ENCODE measurements at regions not wholly inside any gene's neighbourhood (a gene's known extent, or its start where the extent isn't known, plus 50 kb on each side); places are given as distances from the start of the nearest gene placed in this dataset.
A peak's percentile ranks its signal among the peaks of the same experiment; 100 is the strongest.

GRCh38 chrX:43559644-43560043, 96.5 kb upstream of the MAOA start:
- Mint-ChIP-seq H3K27ac (no peak overlapping the region), H3K4me1 (no peaks in the 10 kb centered on the region)

DNA sequence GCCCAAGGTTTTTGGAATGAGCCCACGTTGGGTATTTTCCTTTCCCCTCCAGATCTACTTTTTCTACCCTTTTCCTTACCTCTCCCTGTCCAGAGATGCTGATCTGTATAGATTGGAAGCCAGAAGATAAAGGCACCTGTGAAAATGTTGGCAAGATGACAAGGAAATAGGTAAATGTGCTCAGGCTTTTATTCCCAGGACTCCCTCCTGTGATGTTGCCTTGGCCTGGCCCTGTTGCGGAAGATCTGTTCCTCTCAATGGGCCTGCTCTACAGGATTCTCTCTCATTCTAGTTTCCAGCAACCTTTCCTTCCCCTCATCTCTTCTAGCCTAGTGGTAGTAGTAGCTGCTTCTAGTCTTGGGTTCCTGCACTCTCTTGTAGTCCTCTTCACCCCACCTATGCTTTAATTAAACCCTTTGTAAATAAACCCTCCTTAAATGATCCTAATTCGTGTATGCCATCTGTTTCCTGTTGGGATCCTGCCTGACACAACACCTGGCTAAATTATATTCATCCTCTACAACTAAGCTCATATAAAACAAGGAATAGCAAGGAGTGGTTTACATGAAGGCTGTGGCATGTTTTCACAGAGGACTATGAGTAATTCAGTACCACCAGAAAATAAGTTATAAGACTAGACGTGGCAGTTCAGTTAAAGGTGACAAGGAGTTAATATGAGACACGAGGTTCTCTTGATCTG, 95.7 kb upstream of the MAOA start:
- Mint-ChIP-seq H3K4me3 (no peak overlapping the region), H3K27ac (peak overlapping the region; percentile 48), H3K9me3 (no peaks in the 10 kb centered on the region), H3K36me3 (no peaks in the 10 kb centered on the region), H3K4me1 (no peaks in the 10 kb centered on the region)
- DNase-seq (ENCODE audit: low spot score in 2 of 2) (no peak), ATAC-seq (no peak)

More at GRCh38 chrX:43559644-43560043, 96.5 kb upstream of the MAOA start:
- DNase-seq (ENCODE audit: low spot score in 2 of 2): peak; percentile 7 to 52
- no peaks in the 10 kb centered on the region for H3K9me3 Mint-ChIP-seq
- ATAC-seq: no peak
- H3K36me3 Mint-ChIP-seq: no peaks in the 10 kb centered on the region
- H3K4me3 Mint-ChIP-seq: no peak overlapping the region

GRCh38 chrX:43562372-43562771, 93.7 kb upstream of the MAOA start:
- no peaks in the 10 kb centered on the region for H3K4me1 Mint-ChIP-seq
- no peaks in the 10 kb centered on the region for H3K36me3 Mint-ChIP-seq
- no peak overlapping the region for H3K27ac Mint-ChIP-seq
- H3K9me3 Mint-ChIP-seq: no peaks in the 10 kb centered on the region
- DNase-seq (ENCODE audit: low spot score in 2 of 2): no peak
- H3K4me3 Mint-ChIP-seq: no peak overlapping the region
- ATAC-seq: no peak

- Mint-ChIP-seq H3K9me3 (no peaks in the 10 kb centered on the region), H3K4me3 (no peak overlapping the region), H3K36me3 (no peaks in the 10 kb centered on the region), H3K4me1 (no peaks in the 10 kb centered on the region), H3K27ac (no peak overlapping the region)
- DNase-seq (ENCODE audit: low spot score in 2 of 2) (no peak), ATAC-seq (no peak)
Observed at GRCh38 chrX:43564953-43565352, 91.1 kb upstream of the MAOA start.

DNA sequence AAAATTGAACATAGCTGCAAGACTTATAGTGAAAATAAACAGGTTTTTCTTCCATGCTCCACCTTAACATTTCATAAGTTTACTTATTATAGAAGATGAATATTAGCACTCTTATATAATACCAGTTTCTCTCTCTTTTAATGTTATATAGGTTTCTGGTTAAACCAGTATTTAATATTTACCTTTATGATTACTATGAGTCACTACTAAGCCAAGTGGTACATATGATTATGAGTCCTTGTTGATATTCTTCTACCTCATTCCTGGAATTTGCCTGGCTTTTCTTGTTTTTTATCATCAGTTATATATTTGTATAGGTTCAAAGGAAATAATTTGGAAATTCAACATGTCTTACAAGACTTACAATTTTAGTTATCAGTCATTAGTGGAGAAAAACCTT, 89.9 kb upstream of the MAOA start:
- Mint-ChIP-seq H3K36me3 (no peaks in the 10 kb centered on the region), H3K4me1 (no peaks in the 10 kb centered on the region), H3K4me3 (no peak overlapping the region), H3K9me3 (no peaks in the 10 kb centered on the region), H3K27ac (no peak overlapping the region)
- ATAC-seq (no peak), DNase-seq (ENCODE audit: low spot score in 2 of 2) (no peak)

- no peak for ATAC-seq
- no peak overlapping the region for H3K4me3 Mint-ChIP-seq
- H3K36me3 Mint-ChIP-seq: no peaks in the 10 kb centered on the region
- no peak overlapping the region for H3K27ac Mint-ChIP-seq
- H3K9me3 Mint-ChIP-seq: no peaks in the 10 kb centered on the region
- no peak for DNase-seq (ENCODE audit: low spot score in 2 of 2)
- H3K4me1 Mint-ChIP-seq: no peaks in the 10 kb centered on the region
Observed at GRCh38 chrX:43573441-43574015, 82.6 kb upstream of the MAOA start.

- no peak overlapping the region for H3K27ac Mint-ChIP-seq
Observed at GRCh38 chrX:43580621-43581020, 75.5 kb upstream of the MAOA start.

GRCh38 chrX:43581167-43581566, 74.9 kb upstream of the MAOA start:
- ATAC-seq: no peak
- DNase-seq (ENCODE audit: low spot score in 2 of 2): no peak
- Mint-ChIP-seq H3K36me3 (no peaks in the 10 kb centered on the region), H3K9me3 (no peaks in the 10 kb centered on the region), H3K27ac (no peak overlapping the region), H3K4me3 (no peak overlapping the region), H3K4me1 (no peaks in the 10 kb centered on the region)

More at GRCh38 chrX:43580621-43581020, 75.5 kb upstream of the MAOA start:
- Mint-ChIP-seq H3K4me3 (no peak overlapping the region), H3K9me3 (no peaks in the 10 kb centered on the region), H3K4me1 (no peaks in the 10 kb centered on the region), H3K36me3 (no peaks in the 10 kb centered on the region)
- no peak for ATAC-seq
- no peak for DNase-seq (ENCODE audit: low spot score in 2 of 2)

DNA sequence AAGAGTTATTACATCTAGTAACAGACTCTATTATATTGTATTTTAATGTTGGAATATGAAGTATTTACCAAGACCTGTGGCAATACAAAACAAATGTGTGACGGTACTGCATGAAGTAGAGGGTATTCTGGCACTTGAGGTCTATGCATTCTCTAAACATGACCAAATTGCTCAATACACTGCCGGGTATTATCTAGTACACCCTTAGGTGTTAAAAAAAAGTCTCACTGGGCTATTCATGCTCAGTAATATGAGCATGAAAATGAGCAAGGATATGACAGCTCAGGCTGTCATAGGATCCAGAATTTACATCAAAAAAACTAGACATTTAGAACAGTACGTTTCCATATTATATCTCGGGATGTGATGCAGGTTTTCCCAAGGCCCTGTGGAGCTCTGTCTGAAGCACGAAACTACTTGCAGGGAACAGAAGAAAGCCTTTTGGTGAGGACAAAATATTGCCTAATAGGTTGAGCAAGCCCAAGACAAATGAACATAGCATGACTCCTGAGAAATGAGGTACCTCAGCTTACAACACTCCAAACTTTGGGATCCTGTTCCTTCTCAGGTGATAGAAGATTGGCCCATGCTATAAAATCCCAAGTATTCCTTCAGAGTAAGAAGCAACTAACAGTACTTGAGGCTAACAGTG, 74.1 kb upstream of the MAOA start:
- DNase-seq (ENCODE audit: low spot score in 2 of 2) (no peak), ATAC-seq (no peak)
- no peak overlapping the region for H3K4me3 Mint-ChIP-seq
- no peak overlapping the region for H3K27ac Mint-ChIP-seq
- H3K4me1 Mint-ChIP-seq: no peaks in the 10 kb centered on the region
- H3K9me3 Mint-ChIP-seq: no peaks in the 10 kb centered on the region
- no peaks in the 10 kb centered on the region for H3K36me3 Mint-ChIP-seq

DNA sequence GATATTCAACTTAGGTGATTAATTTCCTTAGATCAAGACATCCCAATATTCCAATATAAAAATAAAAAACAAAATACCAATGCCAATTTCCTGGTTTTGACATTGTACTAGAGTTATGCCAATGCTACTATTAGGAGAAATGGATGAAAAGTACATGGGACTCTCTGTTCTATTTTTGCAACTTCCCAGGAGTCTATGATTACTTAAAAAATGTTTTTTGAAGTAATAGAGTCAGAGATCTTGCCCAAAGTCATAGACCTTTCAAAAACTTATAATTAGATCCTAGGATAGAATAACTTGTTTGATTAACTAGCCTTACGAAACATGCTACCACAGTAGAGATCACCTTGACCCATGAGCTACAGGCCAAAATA, 73.6 kb upstream of the MAOA start:
- Mint-ChIP-seq H3K4me3 (no peak overlapping the region), H3K4me1 (no peaks in the 10 kb centered on the region), H3K9me3 (no peaks in the 10 kb centered on the region), H3K27ac (no peak overlapping the region), H3K36me3 (no peaks in the 10 kb centered on the region)
- DNase-seq (ENCODE audit: low spot score in 2 of 2) (no peak), ATAC-seq (no peak)

DNA sequence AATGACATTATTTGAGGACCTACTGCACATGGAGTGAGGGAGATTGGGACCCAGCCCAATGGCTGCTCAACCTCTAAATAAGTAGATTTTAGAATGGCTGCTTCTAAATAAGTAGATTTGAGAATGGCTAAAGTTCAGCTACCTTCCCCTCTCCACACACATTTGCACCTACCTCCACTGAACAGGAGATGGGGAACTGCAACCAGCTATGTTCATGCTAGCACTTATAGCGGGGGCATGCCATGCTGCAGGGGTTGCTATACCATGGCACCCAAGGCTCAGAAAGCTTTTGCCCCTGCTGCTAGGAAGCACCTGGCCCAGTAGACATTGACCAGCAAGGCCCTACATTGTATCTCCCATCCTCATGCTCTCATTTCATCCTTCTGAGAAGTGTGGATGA, 70.2 kb upstream of the MAOA start:
- no peak overlapping the region for H3K4me3 Mint-ChIP-seq
- no peaks in the 10 kb centered on the region for H3K36me3 Mint-ChIP-seq
- no peaks in the 10 kb centered on the region for H3K4me1 Mint-ChIP-seq
- no peak overlapping the region for H3K27ac Mint-ChIP-seq
- no peak for ATAC-seq
- H3K9me3 Mint-ChIP-seq: no peaks in the 10 kb centered on the region
- DNase-seq (ENCODE audit: low spot score in 2 of 2): no peak

DNA sequence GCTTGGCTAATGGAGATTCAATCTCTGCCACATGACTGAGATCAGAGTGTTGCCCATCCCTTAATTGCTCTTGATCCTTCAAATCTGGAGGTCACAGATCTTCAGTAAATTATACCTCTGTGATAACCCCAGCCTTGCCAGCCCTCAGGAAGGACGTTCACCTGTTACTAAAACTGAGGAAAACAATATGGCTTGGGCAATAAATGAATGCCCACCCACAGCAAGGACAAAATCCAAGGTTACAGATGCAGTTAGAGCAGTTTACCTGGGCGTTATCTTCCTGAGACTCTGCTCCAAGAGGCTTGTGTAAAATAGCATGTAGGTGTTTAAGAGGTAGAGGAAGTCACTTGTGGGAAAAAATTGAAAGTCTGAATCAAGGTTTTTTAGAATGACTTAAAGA, 69.3 kb upstream of the MAOA start:
- H3K27ac Mint-ChIP-seq: no peak overlapping the region
- H3K36me3 Mint-ChIP-seq: no peaks in the 10 kb centered on the region
- no peaks in the 10 kb centered on the region for H3K9me3 Mint-ChIP-seq
- ATAC-seq: no peak
- H3K4me3 Mint-ChIP-seq: no peak overlapping the region
- no peak for DNase-seq (ENCODE audit: low spot score in 2 of 2)
- H3K4me1 Mint-ChIP-seq: no peaks in the 10 kb centered on the region

- ATAC-seq (no peak), DNase-seq (ENCODE audit: low spot score in 2 of 2) (no peak)
- H3K27ac Mint-ChIP-seq: no peak overlapping the region
- H3K4me3 Mint-ChIP-seq: no peak overlapping the region
- H3K36me3 Mint-ChIP-seq: no peaks in the 10 kb centered on the region
- no peaks in the 10 kb centered on the region for H3K9me3 Mint-ChIP-seq
- no peaks in the 10 kb centered on the region for H3K4me1 Mint-ChIP-seq
Observed at GRCh38 chrX:43589735-43590134, 66.4 kb upstream of the MAOA start.

GRCh38 chrX:43590150-43590549, 65.9 kb upstream of the MAOA start:
- Mint-ChIP-seq H3K4me3 (no peak overlapping the region), H3K36me3 (no peaks in the 10 kb centered on the region)

DNA sequence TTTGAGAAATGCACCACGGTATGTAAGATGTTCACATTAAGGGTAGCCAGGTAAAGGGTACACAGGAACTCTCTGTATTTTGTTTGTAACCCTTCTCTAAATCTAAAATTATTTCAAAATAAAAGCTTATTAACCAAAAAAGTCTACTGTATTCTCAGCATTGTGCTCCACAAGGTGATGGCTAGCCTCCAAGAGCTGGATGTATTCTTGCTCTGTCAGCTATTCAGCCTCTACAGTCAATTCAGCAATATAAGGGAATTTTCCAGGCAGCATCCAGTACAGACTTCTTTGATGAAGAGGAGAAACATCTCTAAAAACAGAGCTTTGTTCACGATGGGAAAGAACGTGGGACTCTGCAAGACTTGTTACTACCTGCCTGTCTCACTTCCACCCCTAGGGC, 63.5 kb upstream of the MAOA start:
- H3K27ac Mint-ChIP-seq: no peak overlapping the region

More at GRCh38 chrX:43590150-43590549, 65.9 kb upstream of the MAOA start:
- Mint-ChIP-seq H3K9me3 (no peaks in the 10 kb centered on the region), H3K27ac (no peak overlapping the region), H3K4me1 (no peaks in the 10 kb centered on the region)
- ATAC-seq (peak; percentile 51), DNase-seq (ENCODE audit: low spot score in 2 of 2) (no peak)

DNA sequence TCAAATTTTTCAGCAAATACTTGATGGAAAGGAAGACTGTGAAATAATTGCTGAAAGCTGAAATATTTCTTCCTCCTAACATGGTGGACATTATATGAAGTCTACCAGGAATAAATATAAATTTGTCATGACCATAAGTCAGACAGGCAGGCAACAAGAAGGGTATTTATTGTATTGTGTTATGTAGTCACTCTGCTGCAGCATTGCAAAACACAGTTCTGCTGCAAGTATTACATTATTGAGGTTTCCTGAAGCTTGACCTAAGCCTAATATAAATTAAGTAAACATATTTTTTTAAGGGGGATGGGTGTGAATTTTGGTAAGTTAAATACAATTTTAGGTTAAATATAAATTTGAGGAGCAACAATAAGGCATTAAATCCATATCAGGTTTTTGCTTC, 60.2 kb upstream of the MAOA start:
- DNase-seq (ENCODE audit: low spot score in 2 of 2) (no peak), ATAC-seq (no peak)
- Mint-ChIP-seq H3K4me1 (no peaks in the 10 kb centered on the region), H3K4me3 (no peak overlapping the region), H3K36me3 (no peaks in the 10 kb centered on the region), H3K27ac (no peak overlapping the region), H3K9me3 (no peaks in the 10 kb centered on the region)

More for the DNA sequence above, 63.5 kb upstream of the MAOA start:
- Mint-ChIP-seq H3K4me1 (no peaks in the 10 kb centered on the region), H3K9me3 (no peaks in the 10 kb centered on the region), H3K36me3 (no peaks in the 10 kb centered on the region), H3K4me3 (no peak overlapping the region)
- DNase-seq (ENCODE audit: low spot score in 2 of 2) (no peak), ATAC-seq (no peak)
